Stimulated activated CD8-positive, alpha-beta memory T cell treated with anti-CD3 and anti-CD28 coated beads, Interleukin-7, amount 100 ng/mL, for 1 hour (primary cell): ENCODE measurements at regions not wholly inside any gene's neighbourhood (a gene's known extent, or its start where the extent isn't known, plus 50 kb on each side); places are given as distances from the start of the nearest gene placed in this dataset.
"Not testable (repeated sequence)": the region's sequence is repeated elsewhere in the genome, so short reads cannot be mapped to it uniquely, and the experiment has no call there.

Experiments used
- DNase-seq, 2 donors: peaks; one replicate each; pipeline ENCODE4 v3.0.0-alpha.2; 2020; ENCODE audit warnings: low read depth in 2 of 2

DNA sequence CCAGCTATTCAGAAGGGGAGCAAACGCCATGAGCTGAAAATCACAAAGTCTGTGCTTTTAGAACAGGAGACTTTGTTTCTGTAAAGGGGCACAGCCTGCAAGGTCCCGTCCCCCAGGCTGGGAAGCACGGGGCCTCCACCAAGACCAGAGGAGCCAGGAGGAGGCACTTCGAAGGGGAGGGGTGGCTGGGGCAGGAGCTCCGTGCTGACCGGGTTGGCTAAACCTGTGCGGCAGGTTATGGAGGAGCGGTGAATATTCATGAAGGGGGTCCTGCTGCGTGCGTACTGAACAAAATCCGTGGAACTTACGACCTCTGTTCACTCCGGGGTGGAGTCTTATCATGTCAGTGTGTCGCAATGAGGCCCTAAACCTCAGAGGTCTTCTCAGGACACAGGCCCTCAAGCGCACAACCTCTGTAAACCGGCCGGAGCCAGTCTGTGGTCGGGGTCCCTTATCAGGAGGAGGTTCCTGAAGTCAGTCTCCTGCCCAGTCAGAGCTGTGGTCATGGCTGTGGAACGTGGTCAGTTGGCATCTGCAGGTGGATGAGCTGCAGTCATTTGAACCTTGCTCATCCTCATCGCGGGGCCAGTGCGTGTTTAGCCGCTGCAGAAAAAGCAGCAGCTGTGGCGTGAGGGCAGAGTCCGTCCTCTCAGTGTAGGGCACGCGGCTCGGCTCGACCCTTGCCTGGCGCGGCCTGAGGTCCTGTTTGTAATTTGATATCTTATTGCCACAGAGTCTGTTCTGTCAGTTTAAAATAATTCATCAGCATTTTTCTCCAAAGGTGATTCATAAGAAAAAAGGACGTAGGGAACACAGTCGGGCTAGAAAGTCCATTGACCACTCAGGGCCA lies 5507.7 kb upstream of the TPTE start:
- not testable (repeated sequence) for DNase-seq

DNA sequence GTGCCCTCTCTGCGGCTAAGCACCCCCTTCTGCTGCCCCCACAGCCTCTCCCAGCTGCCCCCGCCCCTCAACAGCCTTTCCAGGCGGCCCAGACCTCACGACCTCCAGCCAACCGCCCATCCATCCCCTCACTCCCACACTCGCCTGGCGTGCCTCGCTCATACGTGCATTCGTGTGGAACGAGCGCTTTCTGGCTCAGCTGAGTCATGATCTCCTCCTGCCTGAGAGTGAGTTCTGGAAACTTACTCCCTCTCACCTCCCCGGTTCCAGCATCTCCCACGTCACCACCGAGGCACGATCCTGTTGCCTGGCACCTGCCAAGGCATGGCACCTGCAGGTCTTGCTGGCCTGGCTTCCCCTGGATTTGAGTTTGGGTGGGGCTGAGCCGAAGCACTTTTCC lies 5506.2 kb upstream of the TPTE start:
- not testable (repeated sequence) for DNase-seq

DNA sequence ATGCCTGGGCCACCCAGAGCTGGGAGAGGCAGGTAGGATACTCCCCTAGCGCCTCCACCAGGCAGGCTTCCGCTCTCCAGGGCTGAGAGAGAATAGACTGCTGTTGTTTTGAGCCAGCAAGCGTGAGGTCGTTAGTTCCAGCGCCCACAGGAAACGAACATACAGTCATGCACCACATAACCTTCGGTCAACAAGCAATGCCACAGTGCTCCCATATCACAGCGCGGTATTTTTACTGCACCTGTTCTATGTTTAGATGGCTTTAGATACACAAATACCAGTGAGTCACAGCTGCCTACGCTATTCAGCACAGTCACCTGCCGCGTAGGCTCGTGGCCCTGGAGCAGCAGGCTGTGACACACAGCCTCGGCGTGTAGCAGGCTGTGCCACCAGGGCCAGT lies 5502.3 kb upstream of the TPTE start:
- not testable (repeated sequence) for DNase-seq

GRCh38 chr21:5021815-5022214 lies 5499.6 kb upstream of the TPTE start:
- not testable (repeated sequence) for DNase-seq

DNA sequence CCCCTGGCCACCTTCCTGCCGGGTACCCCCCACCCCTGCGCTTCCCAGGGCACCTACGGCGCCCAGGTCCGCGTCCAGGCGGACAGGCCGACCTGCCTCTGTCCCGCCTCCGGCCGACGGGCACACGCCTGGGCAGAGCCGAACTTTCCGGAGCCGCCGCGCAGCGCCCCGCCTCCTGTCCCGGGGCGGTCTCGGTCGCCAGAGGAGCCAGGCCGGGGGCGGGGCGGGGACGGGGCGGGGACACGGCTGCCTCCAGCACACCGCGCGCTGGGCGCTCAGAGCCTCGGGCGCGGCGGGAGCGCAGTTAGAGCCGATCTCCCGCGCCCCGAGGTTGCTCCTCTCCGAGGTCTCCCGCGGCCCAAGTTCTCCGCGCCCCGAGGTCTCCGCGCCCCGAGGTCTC lies 5499.1 kb upstream of the TPTE start:
- DNase-seq = not testable (repeated sequence)

DNA sequence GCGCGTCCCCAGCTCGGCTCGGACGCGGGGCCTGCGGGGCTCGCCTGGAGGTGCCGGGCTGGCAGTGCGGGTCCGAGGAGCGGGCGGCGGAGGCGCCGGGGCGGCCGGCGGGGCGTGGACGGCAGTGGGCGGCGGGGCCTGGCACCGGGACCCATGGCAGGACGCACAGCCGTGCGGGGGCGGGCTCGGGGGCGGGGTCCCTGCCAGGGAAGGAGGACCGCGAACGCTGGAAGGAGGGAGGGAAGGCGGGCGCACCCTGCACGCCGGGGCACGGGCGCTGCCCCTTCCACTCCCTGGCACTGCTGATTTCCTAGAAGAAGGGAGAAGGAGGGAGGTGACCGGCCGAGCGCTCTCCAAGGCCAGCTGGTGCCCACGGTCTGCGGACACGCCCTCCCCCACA lies 5498.6 kb upstream of the TPTE start:
- DNase-seq = not testable (repeated sequence)

DNA sequence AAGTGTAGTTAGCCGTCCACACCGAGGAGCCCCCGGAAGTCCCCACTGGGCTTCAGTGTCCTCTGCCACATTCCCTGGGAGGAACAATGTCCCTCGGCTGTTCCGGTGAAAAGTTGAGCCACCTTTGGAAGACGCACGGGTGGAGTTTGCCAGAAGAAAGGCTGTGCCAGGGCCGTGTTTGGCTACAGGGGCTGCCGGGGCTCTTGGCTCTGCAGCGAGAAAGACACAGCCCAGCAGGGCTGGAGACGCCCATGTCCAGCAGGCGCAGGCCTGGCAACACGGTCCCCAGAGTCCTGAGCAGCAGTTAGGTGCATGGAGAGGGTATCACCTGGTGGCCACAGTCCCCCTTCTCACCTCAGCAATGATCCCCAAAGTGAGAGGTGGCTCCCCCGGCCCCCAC lies 5486.2 kb upstream of the TPTE start:
- DNase-seq = not testable (repeated sequence)

- not testable (repeated sequence) for DNase-seq
Observed at GRCh38 chr21:5035587-5035986, 5485.8 kb upstream of the TPTE start.

- DNase-seq = not testable (repeated sequence)
Observed at GRCh38 chr21:5037606-5038331, 5483.6 kb upstream of the TPTE start.

- DNase-seq = not testable (repeated sequence)
Observed at GRCh38 chr21:5039926-5040325, 5481.5 kb upstream of the TPTE start.

DNA sequence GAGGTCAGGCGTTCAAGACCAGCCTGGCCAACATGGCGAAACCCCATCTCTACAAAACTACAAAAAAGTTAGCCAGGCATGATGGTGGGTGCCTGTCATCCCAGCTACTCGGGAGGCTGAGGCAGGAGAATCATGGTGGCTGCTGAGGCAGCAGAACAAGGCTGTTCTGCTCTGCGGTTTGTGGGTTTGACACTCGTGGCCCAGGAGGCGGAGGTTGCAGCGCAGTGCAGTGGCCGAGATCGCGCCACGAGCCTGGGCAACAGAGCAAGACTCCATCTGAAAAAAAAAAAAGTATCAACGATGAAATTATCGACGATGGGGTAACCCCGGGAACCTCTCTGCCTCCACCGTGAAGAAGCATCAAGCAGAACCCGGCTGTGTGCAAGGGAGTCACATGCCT lies 5478.8 kb upstream of the TPTE start:
- not testable (repeated sequence) for DNase-seq

- not testable (repeated sequence) for DNase-seq
Observed at GRCh38 chr21:5044812-5045211, 5476.6 kb upstream of the TPTE start.

GRCh38 chr21:5051303-5052018 lies 5469.9 kb upstream of the TPTE start:
- not testable (repeated sequence) for DNase-seq

GRCh38 chr21:5055027-5055754 lies 5466.2 kb upstream of the TPTE start:
- not testable (repeated sequence) for DNase-seq

DNA sequence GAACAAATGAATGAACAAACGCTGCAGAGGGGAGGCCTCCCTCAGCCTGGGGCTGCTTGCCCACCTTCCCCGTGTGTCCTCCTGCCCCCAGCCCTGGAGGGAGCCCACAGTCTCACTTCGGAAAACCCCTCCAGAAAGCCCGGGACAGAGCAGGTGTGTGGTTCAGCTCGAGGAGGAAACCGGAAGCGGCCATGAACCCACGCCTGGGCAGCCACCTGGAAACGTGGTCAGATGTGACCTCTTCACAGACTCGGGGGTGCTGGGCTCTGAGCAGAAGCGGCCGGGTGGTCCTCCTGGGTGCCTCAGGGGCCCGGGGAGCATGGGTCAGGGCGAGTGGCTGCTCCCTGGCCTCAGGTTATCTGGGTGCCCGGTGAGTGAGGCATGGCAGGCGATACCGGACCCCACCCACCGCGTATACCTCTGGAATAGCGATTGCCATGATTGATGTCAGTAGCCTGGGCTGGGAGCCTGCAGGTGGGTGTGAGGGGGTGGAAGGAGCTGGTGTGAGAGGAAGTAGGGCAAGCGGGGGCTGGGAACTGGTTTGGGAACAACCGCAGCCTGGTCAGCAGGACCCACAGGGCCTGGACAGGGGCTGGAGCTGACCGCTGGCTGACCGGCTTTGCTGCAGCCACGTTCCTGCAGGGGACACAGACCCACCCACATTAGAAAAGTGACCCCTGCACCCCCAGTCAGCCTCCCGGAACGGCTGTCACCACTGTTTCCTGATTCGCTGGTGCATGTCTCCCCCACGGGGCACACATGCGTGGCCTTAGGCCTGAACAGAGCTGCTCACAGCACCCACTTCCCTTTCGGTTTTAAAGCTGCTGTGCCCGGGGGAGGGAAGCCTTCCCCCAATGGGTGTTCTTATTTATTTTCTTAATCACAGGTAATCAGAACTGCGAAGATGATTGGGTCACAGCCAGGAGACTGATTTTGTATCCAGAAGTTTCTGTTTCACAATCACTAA lies 5465.1 kb upstream of the TPTE start:
- not testable (repeated sequence) for DNase-seq

GRCh38 chr21:5057077-5057476 lies 5464.3 kb upstream of the TPTE start:
- not testable (repeated sequence) for DNase-seq

- not testable (repeated sequence) for DNase-seq
Observed at GRCh38 chr21:5060364-5061083, 5460.9 kb upstream of the TPTE start.

- not testable (repeated sequence) for DNase-seq
Observed at GRCh38 chr21:5064581-5065142, 5456.7 kb upstream of the TPTE start.
